HG03571 (cell line): ENCODE measurements at regions not wholly inside any gene's neighbourhood (a gene's known extent, or its start where the extent isn't known, plus 50 kb on each side); places are given as distances from the start of the nearest gene placed in this dataset.

Source experiments
- ATAC-seq: cut with Tn5 transposase; IDR thresholded peaks from one replicate; pipeline ENCODE4 v1.9.1; 2021; ENCODE audit not compliant: unreplicated experiment

- ATAC-seq: no peak
These were observed 124.2 kb upstream of the ARL4C start for GRCh38 chr2:234621120-234621519.

- no peak for ATAC-seq
These were observed 123.1 kb upstream of the ARL4C start for GRCh38 chr2:234620018-234620417.

GRCh38 chr2:234615643-234616356, 118.9 kb upstream of the ARL4C start:
- ATAC-seq: no peak

- no peak for ATAC-seq
These were observed 114.3 kb upstream of the ARL4C start for GRCh38 chr2:234611209-234611608.

GRCh38 chr2:234608946-234609345, 112.1 kb upstream of the ARL4C start:
- ATAC-seq: no peak

- ATAC-seq: no peak
These were observed 110.8 kb upstream of the ARL4C start for GRCh38 chr2:234607691-234608090.

GRCh38 chr2:234606896-234607295, 110.0 kb upstream of the ARL4C start:
- ATAC-seq: no peak

- no peak for ATAC-seq
These were observed 106.7 kb upstream of the ARL4C start for GRCh38 chr2:234603619-234604018.

GRCh38 chr2:234601213-234601612, 104.3 kb upstream of the ARL4C start:
- no peak for ATAC-seq

- no peak for ATAC-seq
These were observed 100.6 kb upstream of the ARL4C start for GRCh38 chr2:234597576-234597861.

- ATAC-seq: no peak
These were observed 100.1 kb upstream of the ARL4C start for GRCh38 chr2:234596696-234597575.

- ATAC-seq: no peak
These were observed 98.9 kb upstream of the ARL4C start for GRCh38 chr2:234595829-234596228.

GRCh38 chr2:234594715-234595114, 97.8 kb upstream of the ARL4C start:
- no peak for ATAC-seq

- no peak for ATAC-seq
These were observed 96.8 kb upstream of the ARL4C start for GRCh38 chr2:234593636-234594035.

- ATAC-seq: no peak
These were observed 95.7 kb upstream of the ARL4C start for GRCh38 chr2:234592541-234592940.

GRCh38 chr2:234590076-234590475, 93.2 kb upstream of the ARL4C start:
- ATAC-seq: no peak

GRCh38 chr2:234588054-234588430, 91.2 kb upstream of the ARL4C start:
- ATAC-seq: no peak

- no peak for ATAC-seq
These were observed 90.6 kb upstream of the ARL4C start for GRCh38 chr2:234587341-234588053.

GRCh38 chr2:234583331-234583730, 86.5 kb upstream of the ARL4C start:
- no peak for ATAC-seq

GRCh38 chr2:234580686-234581085, 83.8 kb upstream of the ARL4C start:
- no peak for ATAC-seq

GRCh38 chr2:234579231-234579962, 82.5 kb upstream of the ARL4C start:
- ATAC-seq: no peak
